HUES48 (cell line): ENCODE measurements at regions not wholly inside any gene's neighbourhood (a gene's known extent, or its start where the extent isn't known, plus 50 kb on each side); places are given as distances from the start of the nearest gene placed in this dataset.

Experiments
- H3K27ac ChIP-seq: one replicate; pipeline ENCODE4 v1.7.0; 2013; ENCODE audit warnings: low read depth, low read length, inconsistent platforms
- H3K27me3 ChIP-seq: 2 replicates; pipeline ENCODE4 v1.6.1; 2013; ENCODE audit warnings: mild to moderate bottlenecking, low read length; ENCODE audit not compliant: control insufficient read depth, insufficient read depth
- H3K36me3 ChIP-seq: 2 replicates; pipeline ENCODE4 v1.6.1; 2013; ENCODE audit warnings: low read length; ENCODE audit not compliant: control insufficient read depth, insufficient read depth
- H3K4me1 ChIP-seq: 2 replicates; pipeline ENCODE4 v1.6.1; 2013; ENCODE audit warnings: mild to moderate bottlenecking, low read length; ENCODE audit not compliant: control insufficient read depth, insufficient read depth
- H3K4me3 ChIP-seq: 2 replicates; pipeline ENCODE4 v1.5.1; 2013; ENCODE audit warnings: mild to moderate bottlenecking, low read depth, low read length
- H3K9ac ChIP-seq: 2 replicates; pipeline ENCODE4 v1.6.1; 2013; ENCODE audit warnings: mild to moderate bottlenecking, low read depth, low read length, moderate library complexity
- H3K9me3 ChIP-seq: 2 replicates; pipeline ENCODE4 v1.6.1; 2013; ENCODE audit warnings: low read length; ENCODE audit not compliant: control insufficient read depth, insufficient read depth

- H3K36me3 ChIP-seq, result no peaks in the 10 kb centered on the region
- no peak overlapping the region for H3K4me3 ChIP-seq
- no peaks in the 10 kb centered on the region for H3K9me3 ChIP-seq
- H3K9ac ChIP-seq, result no peak overlapping the region
- peaks cover 10% of the 10 kb centered on the region for H3K27me3 ChIP-seq
- H3K4me1 ChIP-seq, result peaks cover 19% of the 10 kb centered on the region
- peak overlapping the region; percentile 89 for H3K27ac ChIP-seq
These were observed 368.8 kb upstream of the CDH8 start for GRCh38 chr16:62404842-62405611.

- H3K9ac ChIP-seq, result no peak overlapping the region
- no peaks in the 10 kb centered on the region for H3K27me3 ChIP-seq
- no peak overlapping the region for H3K27ac ChIP-seq
- no peaks in the 10 kb centered on the region for H3K9me3 ChIP-seq
- H3K4me1 ChIP-seq, result no peaks in the 10 kb centered on the region
- no peaks in the 10 kb centered on the region for H3K36me3 ChIP-seq
- no peak overlapping the region for H3K4me3 ChIP-seq
These were observed 356.5 kb upstream of the CDH8 start for GRCh38 chr16:62392698-62393097.

GRCh38 chr16:62391940-62392339 is 355.7 kb upstream of the CDH8 start:
- no peaks in the 10 kb centered on the region for H3K36me3 ChIP-seq
- H3K9me3 ChIP-seq, result no peaks in the 10 kb centered on the region
- no peaks in the 10 kb centered on the region for H3K27me3 ChIP-seq
- H3K27ac ChIP-seq, result no peak overlapping the region
- no peaks in the 10 kb centered on the region for H3K4me1 ChIP-seq
- H3K4me3 ChIP-seq, result no peak overlapping the region
- H3K9ac ChIP-seq, result no peak overlapping the region

GRCh38 chr16:62391134-62391533 is 354.9 kb upstream of the CDH8 start:
- no peaks in the 10 kb centered on the region for H3K36me3 ChIP-seq
- no peak overlapping the region for H3K9ac ChIP-seq
- H3K4me1 ChIP-seq, result no peaks in the 10 kb centered on the region
- H3K27me3 ChIP-seq, result no peaks in the 10 kb centered on the region
- H3K27ac ChIP-seq, result no peak overlapping the region
- H3K9me3 ChIP-seq, result no peaks in the 10 kb centered on the region
- no peak overlapping the region for H3K4me3 ChIP-seq

GRCh38 chr16:62390214-62390613 is 354.0 kb upstream of the CDH8 start:
- H3K36me3 ChIP-seq, result no peaks in the 10 kb centered on the region
- H3K9me3 ChIP-seq, result no peaks in the 10 kb centered on the region
- H3K9ac ChIP-seq, result no peak overlapping the region
- H3K4me3 ChIP-seq, result no peak overlapping the region
- H3K27ac ChIP-seq, result no peak overlapping the region
- no peaks in the 10 kb centered on the region for H3K27me3 ChIP-seq
- H3K4me1 ChIP-seq, result no peaks in the 10 kb centered on the region

- Histone ChIP-seq H3K27ac (no peak overlapping the region), H3K4me1 (no peaks in the 10 kb centered on the region), H3K4me3 (no peak overlapping the region), H3K36me3 (no peaks in the 10 kb centered on the region), H3K9ac (no peak overlapping the region), H3K27me3 (no peaks in the 10 kb centered on the region), H3K9me3 (no peaks in the 10 kb centered on the region)
These were observed 350.2 kb upstream of the CDH8 start for GRCh38 chr16:62386411-62386810.

- H3K9ac ChIP-seq, result no peak overlapping the region
- H3K4me1 ChIP-seq, result no peaks in the 10 kb centered on the region
- H3K4me3 ChIP-seq, result no peak overlapping the region
- H3K27ac ChIP-seq, result no peak overlapping the region
- H3K27me3 ChIP-seq, result no peaks in the 10 kb centered on the region
- no peaks in the 10 kb centered on the region for H3K36me3 ChIP-seq
- H3K9me3 ChIP-seq, result no peaks in the 10 kb centered on the region
These were observed 347.7 kb upstream of the CDH8 start for GRCh38 chr16:62383941-62384340.

GRCh38 chr16:62370445-62370844 is 334.2 kb upstream of the CDH8 start:
- no peak overlapping the region for H3K9ac ChIP-seq
- H3K36me3 ChIP-seq, result no peaks in the 10 kb centered on the region
- H3K27me3 ChIP-seq, result no peaks in the 10 kb centered on the region
- H3K4me3 ChIP-seq, result no peak overlapping the region
- peaks cover 10% of the 10 kb centered on the region for H3K4me1 ChIP-seq
- H3K9me3 ChIP-seq, result no peaks in the 10 kb centered on the region
- H3K27ac ChIP-seq, result no peak overlapping the region

GRCh38 chr16:62363501-62363900 is 327.3 kb upstream of the CDH8 start:
- H3K36me3 ChIP-seq, result no peaks in the 10 kb centered on the region
- no peaks in the 10 kb centered on the region for H3K27me3 ChIP-seq

GRCh38 chr16:62353355-62353754 is 317.1 kb upstream of the CDH8 start:
- H3K9me3 ChIP-seq, result no peaks in the 10 kb centered on the region

More at GRCh38 chr16:62363501-62363900, 327.3 kb upstream of the CDH8 start:
- H3K27ac ChIP-seq, result no peak overlapping the region
- no peaks in the 10 kb centered on the region for H3K9me3 ChIP-seq
- no peak overlapping the region for H3K9ac ChIP-seq
- peaks cover 5% of the 10 kb centered on the region; the same call in 1 of the 2 replicates for H3K4me1 ChIP-seq
- no peak overlapping the region for H3K4me3 ChIP-seq

GRCh38 chr16:62342216-62342615 is 306.0 kb upstream of the CDH8 start:
- Histone ChIP-seq H3K4me1 (no peaks in the 10 kb centered on the region), H3K9ac (no peak overlapping the region), H3K27me3 (no peaks in the 10 kb centered on the region), H3K9me3 (no peaks in the 10 kb centered on the region), H3K36me3 (no peaks in the 10 kb centered on the region), H3K27ac (no peak overlapping the region), H3K4me3 (no peak overlapping the region)

More at GRCh38 chr16:62353355-62353754, 317.1 kb upstream of the CDH8 start:
- Histone ChIP-seq H3K27me3 (no peaks in the 10 kb centered on the region), H3K4me3 (no peak overlapping the region), H3K4me1 (no peaks in the 10 kb centered on the region), H3K36me3 (no peaks in the 10 kb centered on the region), H3K27ac (no peak overlapping the region), H3K9ac (no peak overlapping the region)
